HepG2 (cell line): ENCODE measurements at regions not wholly inside any gene's neighbourhood (a gene's known extent, or its start where the extent isn't known, plus 50 kb on each side); places are given as distances from the start of the nearest gene placed in this dataset.

Experiments
- FOXJ3 ChIP-seq: sonication (generic); formaldehyde crosslinking; IDR thresholded peaks from 2 replicates; pipeline ENCODE4 v1.4.0; 2020; ENCODE audit warnings: missing genetic modification reagents, mild to moderate bottlenecking, borderline replicate concordance
- FOXO1 ChIP-seq: sonication (generic); formaldehyde crosslinking; IDR thresholded peaks from 2 replicates; pipeline ENCODE4 v1.4.0; 2020; ENCODE audit warnings: missing genetic modification reagents
- MEIS2 ChIP-seq: sonication (generic); formaldehyde crosslinking; IDR thresholded peaks from 2 replicates; pipeline ENCODE4 v1.9.0; 2021; ENCODE audit warnings: mild to moderate bottlenecking, missing genetic modification reagents
- MTERF4 ChIP-seq: sonication (generic); formaldehyde crosslinking; IDR thresholded peaks from 2 replicates; pipeline ENCODE4 v1.8.0; 2023; ENCODE audit warnings: mild to moderate bottlenecking, missing genetic modification reagents
- PATZ1 ChIP-seq: sonication (generic); formaldehyde crosslinking; IDR thresholded peaks from 2 replicates; pipeline ENCODE4 v1.4.0; 2020; ENCODE audit warnings: missing genetic modification reagents
- PAXIP1 ChIP-seq: sonication (generic); formaldehyde crosslinking; conservative IDR thresholded peaks from 2 replicates; pipeline ENCODE4 v1.4.0; 2020; ENCODE audit warnings: mild to moderate bottlenecking, missing genetic modification reagents, moderate library complexity
- POLR2AphosphoS5 ChIP-seq: IDR thresholded peaks from 2 replicates; pipeline ENCODE4 v1.6.1; 2012; ENCODE audit warnings: low read depth, low read length
- RAD21 ChIP-seq: fragments of 450-650 bp; formaldehyde crosslinking; IDR thresholded peaks from 2 replicates; pipeline ENCODE4 v1.5.0; 2020; ENCODE audit warnings: mild to moderate bottlenecking
- RARG ChIP-seq: sonication (generic); formaldehyde crosslinking; IDR thresholded peaks from 2 replicates; pipeline ENCODE4 v1.4.0; 2020; ENCODE audit warnings: low read depth, mild to moderate bottlenecking, missing genetic modification reagents
- REPIN1 ChIP-seq: sonication (generic); formaldehyde crosslinking; IDR thresholded peaks from 2 replicates; pipeline ENCODE4 v1.8.0; 2022; ENCODE audit warnings: missing genetic modification reagents, low read depth, mild to moderate bottlenecking, borderline replicate concordance
- TBX2 ChIP-seq: sonication (generic); formaldehyde crosslinking; IDR thresholded peaks from 2 replicates; pipeline ENCODE4 v1.5.0; 2020; ENCODE audit warnings: missing genetic modification reagents, mild to moderate bottlenecking, borderline replicate concordance
- TCF7L2 ChIP-seq: IDR thresholded peaks from 2 replicates; pipeline ENCODE4 v1.6.1; 2011; ENCODE audit warnings: mild to moderate bottlenecking, low read depth, low read length, moderate library complexity
- ZBTB34 ChIP-seq: sonication (generic); formaldehyde crosslinking; IDR thresholded peaks from 2 replicates; pipeline ENCODE4 v1.8.0; 2022; ENCODE audit warnings: mild to moderate bottlenecking, missing genetic modification reagents
- ZNF205 ChIP-seq: IDR thresholded peaks from 2 replicates; pipeline ENCODE4 v1.6.1; 2018; ENCODE audit warnings: missing biosample characterization, missing genetic modification reagents
- ZNF280B ChIP-seq: sonication (generic); formaldehyde crosslinking; IDR thresholded peaks from 2 replicates; pipeline ENCODE4 v1.5.0; 2020; ENCODE audit warnings: missing genetic modification reagents, mild to moderate bottlenecking, borderline replicate concordance
- ZNF513 ChIP-seq: sonication (generic); formaldehyde crosslinking; conservative IDR thresholded peaks from 2 replicates; pipeline ENCODE4 v1.5.0; 2020; ENCODE audit warnings: missing genetic modification reagents
- ZNF713 ChIP-seq: sonication (generic); formaldehyde crosslinking; IDR thresholded peaks from 2 replicates; pipeline ENCODE4 v1.4.0; 2020; ENCODE audit warnings: mild to moderate bottlenecking, missing genetic modification reagents
- ZNF883 ChIP-seq: sonication (generic); formaldehyde crosslinking; IDR thresholded peaks from 2 replicates; pipeline ENCODE4 v1.5.1; 2020; ENCODE audit warnings: mild to moderate bottlenecking, missing genetic modification reagents; ENCODE audit errors: not compliant biosample characterization

GRCh38 chr10:46228563-46229071, 58.2 kb upstream of the ANTXRL start (continued):
- TF ChIP-seq ZBTB34 (CRISPR knock-in tag) (0 out of 2 replicates have a peak, but pooled peaks have one; percentile 38), MTERF4 (CRISPR knock-in tag) (0 out of 2 replicates have a peak, but pooled peaks have one; percentile 9), ZNF713 (CRISPR knock-in tag) (0 out of 2 replicates have a peak, but pooled peaks have one; percentile 18), ZNF513 (CRISPR knock-in tag) (no peak), ZNF280B (peak; percentile 18; the same call in 1 of the 2 replicates), ZNF883 (CRISPR knock-in tag) (peak; percentile 22), RAD21 (peak; percentile 72), PAXIP1 (CRISPR knock-in tag) (no peak), FOXJ3 (CRISPR knock-in tag) (no peak), ZNF205 (no peak), TBX2 (0 out of 2 replicates have a peak, but pooled peaks have one; percentile 18), TCF7L2 (no peak), RARG (CRISPR knock-in tag) (no peak), PATZ1 (peak; percentile 31; the same call in 1 of the 2 replicates), MEIS2 (CRISPR knock-in tag) (peak; percentile 19; the same call in 1 of the 2 replicates), POLR2AphosphoS5 (no peak), REPIN1 (0 out of 2 replicates have a peak, but pooled peaks have one; percentile 32), FOXO1 (CRISPR knock-in tag) (peak; percentile 32; the same call in 1 of the 2 replicates)
